Activated CD4-positive, CD25-positive, alpha-beta regulatory T cell treated with anti-CD3 and anti-CD28 coated beads, Interleukin-2, amount 50 U/mL, for 72 hours (primary cell): ENCODE measurements at regions not wholly inside any gene's neighbourhood (a gene's known extent, or its start where the extent isn't known, plus 50 kb on each side); places are given as distances from the start of the nearest gene placed in this dataset.

Source experiments
- DNase-seq: peaks from one replicate; pipeline ENCODE4 v3.0.0; 2021

DNA sequence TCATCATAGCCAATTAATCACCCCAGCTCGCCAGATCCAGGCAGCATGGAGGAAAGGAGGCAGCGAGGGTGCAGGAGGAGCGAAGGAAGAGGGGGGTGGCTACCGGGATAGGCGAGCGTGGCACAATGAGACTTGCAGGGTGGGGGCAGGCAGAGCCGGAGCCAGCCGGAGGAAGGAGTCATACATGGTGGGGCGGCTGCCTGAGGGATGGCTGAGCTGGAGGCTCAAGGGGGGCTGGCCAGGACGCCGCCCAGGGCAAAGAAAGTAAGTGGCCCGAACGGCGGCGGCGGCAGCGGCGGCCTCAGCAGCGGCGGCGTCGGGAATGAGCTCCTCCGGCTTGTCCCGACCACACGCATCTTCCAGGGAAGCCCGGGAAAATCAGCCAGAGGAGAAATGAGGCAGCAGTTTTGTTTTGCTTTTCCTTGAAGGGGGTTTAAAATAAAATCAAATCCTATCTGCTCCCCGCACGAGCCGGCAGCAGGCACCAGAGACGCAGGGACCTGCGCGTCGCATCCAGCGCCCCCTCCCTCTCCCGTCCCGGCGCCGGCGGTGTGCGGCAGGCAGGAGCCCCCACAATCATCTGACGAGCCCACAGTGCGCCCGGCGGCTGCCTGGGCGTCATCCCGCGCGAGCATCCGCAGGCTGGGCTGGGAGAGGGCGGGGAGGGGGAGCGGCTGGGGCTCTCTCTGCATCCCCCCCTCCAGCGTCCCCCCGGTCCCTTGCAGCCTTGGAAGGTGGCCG is 263.6 kb downstream of the CTTN start:
- DNase-seq = no peak

DNA sequence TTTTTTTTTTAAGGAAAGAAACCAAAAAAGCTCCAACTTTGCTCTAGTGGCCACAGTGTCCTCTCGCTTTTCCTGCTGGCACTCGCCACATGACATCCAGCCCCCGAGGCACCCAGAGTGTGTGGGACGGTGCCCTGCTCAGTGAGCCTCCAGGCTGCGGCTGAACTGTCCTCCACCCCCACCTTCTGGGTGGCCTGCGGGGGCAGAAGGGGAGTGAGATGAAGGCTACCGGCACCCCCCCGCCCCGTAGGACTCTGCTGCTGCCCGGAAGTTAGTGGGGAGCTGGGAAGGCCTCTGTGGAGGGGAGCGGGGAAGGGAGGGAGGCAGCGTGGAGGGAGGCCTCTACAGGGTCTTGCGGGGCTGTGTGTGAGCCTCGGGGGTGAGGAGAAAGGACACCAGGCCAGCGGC is 264.4 kb downstream of the CTTN start:
- DNase-seq = no peak

DNA sequence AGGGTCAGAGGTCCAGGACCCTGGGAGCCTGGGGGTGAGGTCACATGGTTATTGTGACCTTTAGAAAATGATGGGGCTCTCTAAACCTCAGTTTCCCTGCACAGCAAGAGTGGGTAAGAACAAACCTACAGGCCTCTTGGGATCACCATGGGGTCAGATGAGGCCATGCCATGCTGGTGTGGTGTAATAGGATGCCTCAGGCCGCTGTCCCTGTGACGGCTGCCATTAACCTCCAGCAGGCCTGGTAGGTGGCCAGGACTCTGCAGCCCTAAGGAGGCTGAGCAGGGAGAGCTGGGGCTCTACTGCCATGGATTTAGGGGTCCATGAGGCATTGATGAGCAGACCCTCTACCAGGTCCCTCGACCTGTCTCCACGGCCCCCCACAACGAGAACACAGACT is 265.5 kb downstream of the CTTN start:
- DNase-seq = no peak

DNA sequence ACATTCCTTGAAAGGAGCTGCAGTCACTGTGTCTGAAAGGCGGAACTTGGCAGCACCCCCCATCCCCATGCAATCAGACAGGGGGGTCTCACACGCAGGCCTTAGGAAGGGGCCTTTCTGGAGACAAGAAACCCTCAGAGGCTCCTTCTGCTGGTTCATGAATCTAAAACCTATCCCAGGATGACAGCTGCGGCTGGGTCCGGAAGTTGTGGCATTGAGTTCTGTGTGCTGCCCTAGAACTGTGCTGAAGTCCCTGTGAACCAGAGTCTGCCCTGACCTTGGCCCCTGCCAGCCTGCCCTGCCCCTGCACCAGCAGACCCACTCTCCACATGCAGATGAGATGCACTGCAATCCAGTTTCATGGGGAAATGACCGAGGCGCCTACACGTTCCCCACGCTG is 268.0 kb downstream of the CTTN start:
- no peak for DNase-seq

DNA sequence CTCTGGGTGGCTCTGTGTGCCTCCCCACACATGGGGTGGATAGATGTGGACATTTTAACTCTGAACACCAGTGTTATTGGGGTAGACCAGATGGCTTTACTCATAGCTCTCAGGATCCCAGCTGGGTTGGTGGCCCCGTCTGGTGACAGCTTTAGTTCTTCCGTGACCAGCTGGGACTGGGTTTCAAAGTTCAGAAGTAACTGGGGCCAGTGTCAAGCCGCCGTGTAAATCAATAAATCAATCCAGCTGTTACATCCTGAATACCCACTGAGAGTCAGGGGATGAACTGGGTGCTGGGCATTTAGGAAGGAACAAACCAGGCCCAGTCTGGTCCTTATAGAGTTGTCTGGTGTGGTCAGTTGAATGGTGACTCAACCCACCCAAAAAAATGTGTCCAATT is 269.4 kb downstream of the CTTN start:
- DNase-seq = no peak

DNA sequence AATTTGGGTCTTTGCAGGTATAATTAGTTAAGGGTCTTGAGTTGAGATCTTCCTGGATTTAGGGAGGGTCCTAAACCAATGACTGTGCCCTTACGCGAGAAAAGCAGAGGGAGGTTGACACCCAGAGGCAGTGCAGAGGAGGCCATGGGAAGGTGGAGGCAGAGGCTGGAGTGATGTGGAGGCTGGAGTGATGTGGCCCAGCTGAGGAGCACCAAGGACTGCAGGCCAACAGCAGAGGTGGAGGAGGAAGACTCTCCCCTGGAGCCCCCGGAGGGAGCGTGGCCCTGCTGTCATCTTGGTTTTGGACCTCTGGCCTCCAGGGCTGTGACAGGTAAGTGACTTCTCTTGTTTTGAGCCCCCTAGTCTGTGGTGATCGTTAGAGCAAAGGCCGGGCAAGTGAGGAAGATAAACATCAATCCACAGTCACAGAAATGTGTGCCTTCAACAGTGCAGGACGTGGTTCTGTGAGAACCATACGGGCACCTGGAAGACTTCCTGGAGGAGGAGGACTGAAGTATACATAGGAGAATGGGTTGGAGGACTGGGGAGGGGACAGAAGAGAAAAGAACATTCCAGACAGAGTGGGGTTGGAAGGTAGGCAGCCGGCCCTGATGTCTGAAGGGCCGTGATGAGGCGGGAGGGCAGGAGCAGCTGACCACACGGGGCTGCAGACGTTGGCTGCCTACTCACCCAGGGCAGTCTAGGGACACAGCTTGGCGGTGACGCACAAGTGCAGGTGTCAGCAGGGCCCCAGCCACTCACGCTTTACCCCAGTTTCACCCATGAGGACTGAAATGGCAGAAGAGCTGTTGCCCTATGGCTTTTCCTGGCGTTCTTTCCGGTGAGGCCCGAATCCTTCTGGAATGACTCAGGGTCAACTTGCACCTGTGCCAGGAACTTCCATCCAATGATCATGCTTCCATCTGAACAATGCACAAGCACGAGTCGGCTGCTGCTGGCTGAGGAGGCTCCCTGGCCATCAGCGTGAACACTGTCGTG is 270.2 kb downstream of the CTTN start:
- no peak for DNase-seq

DNA sequence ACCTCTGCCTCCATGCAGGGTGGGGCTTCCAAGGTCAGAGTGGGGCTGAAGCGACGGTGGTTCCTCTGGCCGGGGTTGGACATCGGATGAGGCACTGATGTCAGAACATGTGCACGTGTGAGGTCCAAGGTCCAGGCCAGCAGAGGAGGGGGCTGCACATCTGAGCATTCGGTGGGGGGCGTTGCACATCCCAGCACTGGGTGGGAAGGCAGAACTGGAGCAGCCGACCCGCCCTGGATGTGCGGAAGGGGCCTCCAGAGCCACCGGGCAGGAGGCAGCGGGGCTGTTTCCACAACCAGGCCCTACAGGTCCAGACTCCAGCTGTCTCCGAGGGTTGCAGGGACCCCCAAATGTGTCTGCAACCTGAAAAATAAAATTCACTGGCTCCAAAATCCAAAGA is 271.0 kb downstream of the CTTN start:
- DNase-seq = no peak

DNA sequence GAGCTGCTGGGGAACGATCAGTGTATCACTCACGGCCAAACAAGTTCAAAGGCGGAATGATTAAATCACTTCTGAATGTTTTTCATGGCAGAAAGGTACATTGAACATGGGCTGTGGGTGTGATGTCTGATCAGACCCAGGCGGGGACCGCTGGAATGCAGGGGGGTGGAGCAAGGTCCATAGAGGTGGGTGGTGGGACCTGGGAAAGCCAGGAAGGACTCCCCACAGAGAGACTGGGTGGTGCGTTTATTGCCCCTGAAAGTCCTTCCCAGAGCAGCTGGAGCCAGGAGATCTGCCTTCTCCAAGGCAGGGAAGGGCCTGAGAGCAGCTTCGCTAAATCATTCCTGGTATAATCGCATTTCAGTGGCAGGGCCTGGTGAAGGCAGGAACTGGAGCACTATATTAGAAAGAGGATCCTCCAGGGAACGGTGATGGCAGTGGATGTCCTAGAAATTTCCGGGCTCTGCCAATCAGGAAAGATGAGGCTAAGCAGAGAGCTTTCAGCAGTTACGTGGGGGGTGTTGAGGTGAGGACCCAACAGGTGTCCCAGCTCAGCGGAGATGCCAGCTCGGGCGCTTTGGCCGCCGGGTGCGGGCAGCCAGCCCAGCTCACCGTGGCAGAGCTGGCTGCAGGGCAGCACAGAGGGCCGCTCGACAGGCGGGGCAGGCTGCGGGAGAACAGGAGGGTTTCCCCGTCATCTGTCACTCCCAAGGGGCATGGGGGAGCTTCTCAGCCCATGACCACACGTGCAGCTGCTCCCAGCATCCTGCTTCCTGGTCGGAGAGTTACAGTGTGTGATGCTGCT is 271.7 kb downstream of the CTTN start:
- DNase-seq = no peak

DNA sequence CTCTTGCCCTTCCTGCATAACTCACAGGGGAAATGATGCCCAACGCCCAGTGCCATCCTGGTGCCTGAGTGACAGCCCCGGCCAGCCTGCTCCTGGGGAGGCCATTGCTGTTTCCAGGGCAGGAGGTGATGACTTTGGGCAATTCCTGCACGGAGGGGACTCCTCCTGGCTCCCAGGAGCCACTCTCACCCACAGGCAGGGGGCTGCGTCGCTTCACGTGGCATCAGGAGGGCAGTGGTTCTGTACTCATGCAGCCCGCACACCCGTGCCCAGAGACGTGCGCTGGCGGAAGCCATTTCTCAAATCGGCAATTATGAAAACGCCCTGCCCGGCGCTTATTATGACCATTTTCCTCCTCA is 272.3 kb downstream of the CTTN start:
- no peak for DNase-seq

DNA sequence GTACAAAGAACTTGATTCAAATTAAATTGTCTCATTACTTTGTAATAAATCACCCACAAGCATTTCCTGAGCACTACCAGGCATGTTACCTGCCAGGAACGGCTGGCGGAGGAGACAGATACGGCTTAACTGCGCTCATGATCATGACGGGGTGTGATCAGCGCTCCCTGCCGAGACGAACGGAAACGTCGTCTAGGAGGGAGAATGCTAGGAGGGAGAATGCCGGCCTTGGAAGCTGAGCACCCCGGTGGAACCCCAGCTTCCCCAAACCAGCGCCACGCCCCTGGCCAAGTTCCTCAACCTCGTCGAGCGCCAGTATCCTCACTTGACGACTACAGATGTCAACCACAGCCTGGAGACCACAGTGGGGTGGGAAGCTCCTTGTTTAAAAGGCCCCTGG is 272.8 kb downstream of the CTTN start:
- DNase-seq = no peak

DNA sequence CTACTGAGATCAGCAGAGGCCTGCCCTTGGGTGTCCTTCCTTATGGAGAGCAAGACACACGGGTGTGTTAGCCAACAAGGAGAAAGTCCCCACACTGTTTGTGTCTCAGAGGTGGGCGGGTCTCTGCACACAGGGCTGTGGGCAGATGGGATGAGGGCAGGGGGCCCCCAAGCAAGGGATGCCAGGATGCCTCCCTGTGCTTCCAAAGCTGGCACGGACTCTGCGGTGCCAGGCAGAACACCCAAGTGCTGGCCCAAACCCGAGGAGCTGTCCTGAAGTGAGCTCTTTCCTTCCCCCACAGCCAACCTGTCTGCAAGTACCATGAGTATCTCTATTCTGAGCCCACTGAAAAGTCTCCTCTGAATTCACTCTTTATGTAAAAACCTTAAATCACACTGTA is 273.3 kb downstream of the CTTN start:
- no peak for DNase-seq

DNA sequence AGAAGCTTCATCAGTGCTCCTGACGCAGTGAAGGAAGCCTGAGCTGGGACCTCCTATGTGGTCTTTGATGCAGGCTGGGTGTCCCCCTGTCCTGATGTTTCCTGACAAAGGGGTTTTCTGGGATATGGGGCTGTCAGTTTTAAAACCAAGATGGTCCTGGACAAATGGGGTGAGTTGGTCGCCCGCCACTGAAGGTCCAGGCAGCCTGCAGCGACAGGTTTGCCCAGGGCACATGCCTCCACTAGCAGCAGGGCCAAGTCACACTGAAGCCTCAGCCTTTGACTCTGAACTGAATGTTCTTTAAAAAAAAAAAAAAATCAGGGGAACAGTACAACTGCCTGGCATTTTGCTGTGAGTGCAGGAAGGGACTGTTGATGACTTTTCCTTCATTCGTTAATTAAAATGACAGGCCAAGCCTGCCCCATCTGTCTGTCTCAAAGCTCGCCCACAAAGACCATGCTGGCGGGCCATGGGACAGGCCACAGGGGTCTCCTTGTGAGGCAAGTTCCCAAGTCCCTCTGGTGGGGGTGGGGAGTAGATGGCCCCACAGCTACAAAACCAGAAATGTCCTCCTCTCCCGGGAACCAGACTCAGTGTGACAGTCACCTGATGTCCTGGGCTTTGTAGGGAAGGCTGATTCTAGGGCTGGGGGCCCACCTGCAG is 274.8 kb downstream of the CTTN start:
- no peak for DNase-seq

DNA sequence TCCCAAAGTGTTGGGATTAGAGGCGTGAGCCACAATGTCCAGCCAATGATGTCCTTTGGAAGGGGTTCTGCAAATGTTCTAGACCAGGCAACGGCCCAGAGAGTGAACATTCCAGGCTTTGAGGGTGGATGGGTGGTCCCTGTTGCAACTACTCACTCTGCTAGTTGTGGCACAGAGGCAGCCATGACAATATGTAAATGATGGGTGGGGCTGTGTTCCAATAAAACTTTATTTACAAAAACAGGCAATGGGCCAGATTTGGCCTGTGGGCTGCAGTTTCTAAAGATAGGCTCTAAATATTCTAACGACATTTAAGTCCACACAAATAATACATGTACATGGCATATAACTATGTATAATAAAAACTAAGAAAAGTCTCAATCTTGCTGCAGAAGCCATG is 276.3 kb downstream of the CTTN start:
- DNase-seq = no peak

DNA sequence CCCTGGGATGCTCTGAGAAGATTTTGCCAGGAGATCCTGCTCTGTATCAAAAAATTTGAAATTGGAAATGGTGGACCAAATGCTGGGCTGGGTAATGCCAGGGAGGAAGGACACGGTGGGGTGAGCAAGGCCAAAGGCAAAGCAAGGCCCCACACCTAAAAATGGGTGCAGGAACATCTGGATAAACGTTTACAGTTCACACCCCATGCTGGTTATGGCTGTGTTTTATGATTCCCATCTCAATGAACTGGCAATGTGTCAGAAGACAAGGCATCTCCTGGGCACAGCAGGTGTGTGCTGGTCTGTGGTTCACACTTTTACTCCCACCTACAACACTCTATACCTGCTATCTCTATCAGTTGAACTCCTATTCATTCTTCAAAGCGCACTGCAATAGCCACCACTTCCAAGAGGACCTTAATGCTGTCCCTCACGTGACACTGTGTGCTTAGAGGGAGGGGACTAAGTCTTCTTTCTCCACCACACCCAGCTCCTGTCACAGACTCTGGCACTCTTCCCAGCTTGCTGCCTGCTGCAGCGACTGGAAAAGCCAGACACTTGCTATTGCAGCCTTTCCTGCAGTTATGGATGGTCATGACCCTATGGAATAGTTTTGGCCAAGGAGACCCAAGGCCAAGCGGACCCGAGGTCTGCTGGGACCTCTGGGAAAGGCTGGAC is 277.5 kb downstream of the CTTN start:
- DNase-seq = no peak

DNA sequence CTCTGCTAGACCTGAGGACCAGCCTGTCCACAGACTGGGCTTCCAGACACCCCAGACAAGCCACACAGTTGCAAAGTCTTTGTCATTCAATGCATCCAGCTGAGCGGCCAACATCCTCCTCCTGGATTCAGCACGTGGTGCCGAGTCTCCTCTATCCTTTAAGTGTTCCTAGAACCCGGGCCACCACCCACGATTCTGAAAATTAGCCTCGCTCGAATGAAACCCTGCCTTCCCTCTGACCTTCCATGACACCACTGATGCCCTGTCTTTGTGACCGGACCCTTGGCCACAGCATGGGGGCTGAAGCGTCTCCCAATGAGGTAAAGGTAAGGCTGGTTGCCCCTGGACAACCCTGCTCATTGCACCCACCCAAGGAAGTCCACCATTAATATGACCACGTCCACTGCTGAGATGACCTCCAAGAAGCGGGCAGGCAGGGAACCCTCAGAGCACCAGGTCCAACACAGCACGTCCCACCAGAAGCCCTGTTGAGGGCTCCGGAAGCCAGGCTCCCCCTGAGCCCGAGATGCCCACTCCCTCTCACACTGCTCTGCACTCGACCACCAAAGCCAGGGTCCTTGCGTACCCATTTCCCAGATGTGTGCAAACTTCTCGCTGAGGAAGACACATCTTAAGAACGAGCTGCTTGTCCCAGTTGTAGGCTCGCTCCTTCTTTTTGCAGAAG is 279.0 kb downstream of the CTTN start:
- DNase-seq = no peak

DNA sequence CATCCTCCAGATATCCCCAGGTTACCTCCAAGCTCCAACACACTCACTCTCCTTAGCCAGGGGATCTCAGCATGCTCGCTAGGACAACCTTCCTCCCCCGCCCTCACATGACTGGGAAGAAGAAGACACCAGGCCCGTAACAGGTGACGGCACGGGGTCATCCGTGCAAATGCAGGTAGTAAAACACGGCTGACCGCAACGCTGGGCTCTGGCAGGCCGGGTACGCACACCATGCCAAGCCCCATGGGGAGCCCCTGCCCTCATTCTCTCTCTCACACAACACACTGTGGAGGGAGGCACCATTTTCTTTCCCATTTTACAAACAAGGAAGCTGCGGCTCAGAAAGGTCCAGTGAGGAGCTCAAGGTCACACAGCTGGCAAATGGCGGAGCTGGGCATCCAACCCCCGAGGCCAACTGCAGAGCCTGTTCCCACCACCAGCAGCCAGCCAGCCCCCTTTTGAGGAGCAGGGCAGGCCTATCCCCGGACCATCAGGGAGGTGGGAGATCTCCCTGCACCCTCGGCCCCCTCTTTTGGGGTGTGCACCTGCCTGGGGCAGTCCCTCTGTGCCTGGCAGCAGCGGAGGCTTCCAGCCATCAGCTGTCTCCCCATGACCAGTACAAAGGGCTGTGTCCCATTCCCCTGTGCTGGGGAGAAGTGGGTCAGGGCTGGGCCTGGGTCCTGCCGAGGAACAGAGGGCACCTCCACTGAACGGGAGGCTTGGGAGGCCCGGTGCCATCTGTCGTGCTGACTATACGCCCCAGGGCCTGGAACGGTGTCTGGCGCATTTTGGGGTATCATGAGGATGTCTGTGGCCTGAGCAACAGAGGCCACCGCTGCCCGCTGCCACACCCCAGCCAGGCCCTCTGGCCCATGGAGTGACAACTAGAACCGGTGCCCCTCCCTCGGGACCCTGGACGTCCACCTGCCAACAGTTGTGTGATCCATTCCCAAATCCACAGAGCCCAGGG is 280.9 kb downstream of the CTTN start:
- DNase-seq = no peak

DNA sequence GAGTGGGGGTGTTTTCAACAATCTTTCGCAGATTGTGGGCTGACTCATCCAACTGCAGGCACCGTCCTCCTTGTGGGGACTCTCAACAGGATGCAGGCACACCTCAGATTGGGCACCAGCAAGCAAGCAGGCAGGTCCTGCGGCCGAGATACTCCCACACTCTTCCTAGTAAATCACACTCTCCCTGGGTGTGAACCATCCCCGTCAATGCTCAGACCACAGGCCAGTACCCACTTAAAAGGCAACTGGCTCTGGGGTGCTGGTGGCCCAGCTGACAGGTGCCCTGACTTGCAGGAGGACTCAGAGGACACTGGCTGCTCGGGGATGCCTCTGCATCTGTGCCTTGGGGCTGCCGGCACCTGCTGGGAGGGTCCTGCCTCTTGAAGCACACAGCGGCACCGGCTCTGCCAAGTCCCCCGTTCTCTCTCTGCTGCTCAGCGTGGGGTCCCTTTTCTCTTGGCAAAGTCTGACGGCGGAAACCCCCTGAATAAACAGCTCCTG is 282.5 kb downstream of the CTTN start:
- DNase-seq = no peak

DNA sequence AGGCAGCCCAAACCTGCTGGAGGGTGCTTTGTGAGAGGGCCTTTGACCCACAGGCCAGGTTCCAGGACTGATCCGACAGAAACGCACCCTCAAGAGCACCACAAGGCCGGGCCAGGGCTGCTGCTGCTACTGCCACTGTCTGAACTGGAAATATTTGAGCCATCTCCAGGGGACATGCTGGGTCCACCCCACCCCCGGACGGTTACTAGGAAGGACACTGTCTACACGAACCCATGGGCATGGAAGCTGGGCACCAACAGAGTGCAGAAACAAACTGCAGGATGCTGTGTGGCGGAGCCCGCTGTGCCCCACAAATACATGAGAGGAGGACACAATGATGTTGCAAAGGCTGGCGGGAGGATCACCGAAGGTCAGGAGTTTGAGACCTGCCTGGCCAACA is 283.7 kb downstream of the CTTN start:
- DNase-seq = no peak

DNA sequence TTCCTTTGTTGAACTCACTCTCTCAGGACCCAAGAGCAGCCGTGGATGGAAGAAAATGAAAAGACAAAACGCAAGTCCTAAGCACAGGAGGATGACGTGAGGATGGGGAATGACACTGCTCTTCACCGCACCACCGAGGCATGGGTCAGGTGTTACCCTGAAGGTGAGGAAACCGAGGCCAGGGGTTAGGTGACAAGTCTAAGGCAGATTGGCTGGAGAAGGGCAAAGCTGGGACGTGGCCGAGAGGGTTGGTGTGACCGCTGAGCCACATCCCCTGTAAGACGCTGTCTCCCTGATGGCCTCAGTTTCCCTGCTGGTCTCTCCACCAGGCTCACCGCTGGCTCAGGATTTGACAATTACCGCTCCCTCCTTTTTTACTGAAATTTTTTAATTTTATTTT is 284.4 kb downstream of the CTTN start:
- no peak for DNase-seq

DNA sequence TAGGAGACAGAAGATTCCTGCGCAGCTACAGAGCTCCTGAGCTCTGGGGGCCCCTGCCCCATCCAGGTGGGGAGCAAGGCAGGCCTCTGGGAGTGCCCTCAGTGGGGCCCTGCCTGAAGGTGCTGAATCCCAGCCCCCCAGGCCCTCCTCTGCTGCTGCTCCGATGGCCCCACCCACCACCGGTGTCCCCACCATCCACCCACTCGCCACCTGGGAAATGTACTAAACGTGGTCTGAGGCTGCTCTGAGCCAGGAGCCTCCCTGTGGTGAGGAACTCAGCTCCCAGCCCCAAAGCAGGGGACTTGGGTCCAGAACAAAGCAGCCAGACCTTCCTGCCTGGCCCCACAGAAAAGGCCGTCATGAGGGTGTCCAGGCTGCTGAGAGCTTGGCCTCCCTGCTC is 289.4 kb downstream of the CTTN start:
- no peak for DNase-seq
